Fibroblast of lung (primary cell): ENCODE measurements at regions not wholly inside any gene's neighbourhood (a gene's known extent, or its start where the extent isn't known, plus 50 kb on each side); places are given as distances from the start of the nearest gene placed in this dataset.

Experiments used
- DNase-seq, 2 donors: peaks; one replicate each; pipeline versions ENCODE4 v3.0.0 to v3.0.0-alpha.2; 2010; ENCODE audit warnings: low read depth in 2 of 2
- H2AFZ ChIP-seq: 2 replicates; pipeline ENCODE4 v1.5.1; 2012; ENCODE audit warnings: low read length, control low read depth, inconsistent platforms
- H3K27ac ChIP-seq: 2 replicates; pipeline ENCODE4 v1.5.1; 2011; ENCODE audit warnings: low read length, control low read depth; ENCODE audit not compliant: insufficient read depth
- H3K27me3 ChIP-seq: 2 replicates; pipeline ENCODE4 v1.5.1; 2011; ENCODE audit warnings: mild to moderate bottlenecking, low read length; ENCODE audit not compliant: control insufficient read depth, insufficient read depth
- H3K36me3 ChIP-seq: 2 replicates; pipeline ENCODE4 v1.5.1; 2011; ENCODE audit warnings: low read length; ENCODE audit not compliant: control insufficient read depth, insufficient read depth
- H3K4me1 ChIP-seq: 2 replicates; pipeline ENCODE4 v1.5.1; 2011; ENCODE audit warnings: low read length; ENCODE audit not compliant: control insufficient read depth, insufficient read depth; ENCODE audit errors: extremely low read depth
- H3K4me2 ChIP-seq: 2 replicates; pipeline ENCODE4 v1.5.1; 2011; ENCODE audit warnings: low read length, control low read depth; ENCODE audit not compliant: insufficient read depth; ENCODE audit errors: extremely low read depth
- H3K4me3 ChIP-seq, 4 experiments: fragments of 200-600 bp in 1 of 4; sonication (generic) in 1 of 4; replicated peaks in 1 of 4; 2 replicates each; pipeline ENCODE4 v1.5.1; 2011 to 2016; ENCODE audit warnings: low read length in 4 of 4, low read depth in 3 of 4, mild to moderate bottlenecking in 3 of 4, control low read depth in 2 of 4, inconsistent platforms in 1 of 4, mixed read lengths in 1 of 4; ENCODE audit not compliant: insufficient read depth in 1 of 4; ENCODE audit errors: control extremely low read depth in 1 of 4
- H3K79me2 ChIP-seq: 2 replicates; pipeline ENCODE4 v1.5.1; 2012; ENCODE audit warnings: mild to moderate bottlenecking, low read length, inconsistent platforms; ENCODE audit not compliant: control insufficient read depth, insufficient read depth
- H3K9ac ChIP-seq: 2 replicates; pipeline ENCODE4 v1.5.1; 2011; ENCODE audit warnings: mild to moderate bottlenecking, low read length, control low read depth; ENCODE audit not compliant: insufficient read depth
- H3K9me3 ChIP-seq: 2 replicates; pipeline ENCODE4 v1.5.1; 2012; ENCODE audit warnings: low read depth, low read length; ENCODE audit not compliant: control insufficient read depth, insufficient read depth
- H4K20me1 ChIP-seq: 2 replicates; pipeline ENCODE4 v1.5.1; 2011; ENCODE audit warnings: low read length; ENCODE audit not compliant: control insufficient read depth, insufficient read depth; ENCODE audit errors: extremely low read depth
- CTCF ChIP-seq, 2 donors: IDR thresholded peaks in 1 of 2; conservative IDR thresholded peaks in 1 of 2; 1 replicate in 1 of 2; 2 replicates in 1 of 2; pipeline ENCODE4 v1.5.1; 2011 to 2012; ENCODE audit warnings: low read length in 2 of 2, control low read depth in 1 of 2, inconsistent platforms in 1 of 2, low read depth in 1 of 2, mild to moderate bottlenecking in 1 of 2
- EZH2 ChIP-seq: IDR thresholded peaks from 2 replicates; pipeline ENCODE4 v1.5.1; 2012; ENCODE audit warnings: low read length, control low read depth, mild to moderate bottlenecking; ENCODE audit errors: missing control alignments

- H3K4me1 ChIP-seq = no peaks in the 10 kb centered on the region
- no peaks in the 10 kb centered on the region for H3K79me2 ChIP-seq
- H2AFZ ChIP-seq = no peak overlapping the region
- H3K4me2 ChIP-seq = no peak overlapping the region
- no peaks in the 10 kb centered on the region for H3K9me3 ChIP-seq
- H3K27me3 ChIP-seq = no peaks in the 10 kb centered on the region
- no peak overlapping the region for H3K9ac ChIP-seq
- peaks cover 8% of the 10 kb centered on the region for H3K36me3 ChIP-seq
- no peak overlapping the region for H3K4me3 ChIP-seq
- no peaks in the 10 kb centered on the region for H4K20me1 ChIP-seq
- TF ChIP-seq CTCF (conservative IDR thresholded peaks at IDR 0.05 in 1 of 2, IDR thresholded peaks at IDR 0.05 in 1 of 2; ENCODE audit: low read depth in 1 of 2, low read length in 2 of 2) (no peak), EZH2 (no peak)
- no peak overlapping the region for H3K27ac ChIP-seq
- no peak for DNase-seq
These were observed 134.3 kb downstream of the CRYBB2 start for GRCh38 chr22:25353516-25354445.

DNA sequence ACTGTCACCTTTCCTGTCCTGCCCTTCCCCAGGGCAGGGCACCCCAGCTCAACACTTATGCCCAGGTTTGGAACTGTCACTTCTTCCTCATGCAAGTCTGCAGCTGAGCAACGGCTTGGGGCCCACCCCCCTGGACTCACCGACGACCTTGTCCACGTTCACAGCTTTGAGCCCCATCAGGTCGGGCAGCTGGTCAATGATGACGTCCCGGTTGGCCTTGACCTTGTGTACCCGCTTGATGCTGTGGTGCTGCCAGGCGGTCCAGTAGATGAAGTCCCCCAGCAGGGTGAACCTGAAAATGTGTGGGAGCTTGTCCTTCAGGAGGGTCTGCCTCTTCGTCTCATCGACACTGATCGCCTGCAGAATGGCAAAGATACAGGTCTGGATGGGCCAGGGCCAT, 135.0 kb downstream of the CRYBB2 start:
- no peak for DNase-seq
- H3K36me3 ChIP-seq = peaks cover 8% of the 10 kb centered on the region
- no peak overlapping the region for H3K4me2 ChIP-seq
- H2AFZ ChIP-seq = no peak overlapping the region
- H3K4me3 ChIP-seq = no peak overlapping the region
- H3K79me2 ChIP-seq = no peaks in the 10 kb centered on the region
- no peaks in the 10 kb centered on the region for H4K20me1 ChIP-seq
- no peak overlapping the region for H3K9ac ChIP-seq
- TF ChIP-seq EZH2 (no peak), CTCF (conservative IDR thresholded peaks at IDR 0.05 in 1 of 2, IDR thresholded peaks at IDR 0.05 in 1 of 2; ENCODE audit: low read depth in 1 of 2, low read length in 2 of 2) (no peak)
- no peak overlapping the region for H3K27ac ChIP-seq
- no peaks in the 10 kb centered on the region for H3K9me3 ChIP-seq
- H3K4me1 ChIP-seq = no peaks in the 10 kb centered on the region
- H3K27me3 ChIP-seq = no peaks in the 10 kb centered on the region

DNA sequence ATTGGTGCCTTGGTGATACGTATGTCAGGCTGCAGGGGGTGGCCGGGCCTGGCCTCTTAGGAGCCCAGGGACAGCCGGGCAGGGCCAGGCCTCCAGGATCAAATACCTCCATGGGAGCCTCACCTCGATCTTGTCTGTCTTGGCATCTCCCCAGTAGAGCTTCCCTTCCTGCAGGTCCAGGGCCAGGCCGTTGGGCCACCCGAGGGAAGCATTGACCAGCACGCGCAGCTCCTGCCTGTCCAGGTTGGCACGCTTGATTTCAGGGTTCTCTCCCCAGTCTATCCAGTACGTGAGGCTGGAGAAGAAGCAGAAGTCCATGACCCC, 137.7 kb downstream of the CRYBB2 start:
- H3K36me3 ChIP-seq = peaks cover 8% of the 10 kb centered on the region
- H3K4me2 ChIP-seq = no peak overlapping the region
- H2AFZ ChIP-seq = no peak overlapping the region
- no peak for TF ChIP-seq CTCF (conservative IDR thresholded peaks at IDR 0.05 in 1 of 2, IDR thresholded peaks at IDR 0.05 in 1 of 2; ENCODE audit: low read depth in 1 of 2, low read length in 2 of 2)
- no peak for TF ChIP-seq EZH2
- DNase-seq = no peak
- H4K20me1 ChIP-seq = no peaks in the 10 kb centered on the region
- H3K79me2 ChIP-seq = no peaks in the 10 kb centered on the region
- no peak overlapping the region for H3K4me3 ChIP-seq
- no peaks in the 10 kb centered on the region for H3K27me3 ChIP-seq
- H3K4me1 ChIP-seq = no peaks in the 10 kb centered on the region
- H3K9me3 ChIP-seq = no peaks in the 10 kb centered on the region
- H3K9ac ChIP-seq = no peak overlapping the region
- H3K27ac ChIP-seq = no peak overlapping the region
